ENCODE measurements at regions not wholly inside any gene's neighbourhood (a gene's known extent, or its start where the extent isn't known, plus 50 kb on each side); places are given as distances from the start of the nearest gene placed in this dataset.

DNA sequence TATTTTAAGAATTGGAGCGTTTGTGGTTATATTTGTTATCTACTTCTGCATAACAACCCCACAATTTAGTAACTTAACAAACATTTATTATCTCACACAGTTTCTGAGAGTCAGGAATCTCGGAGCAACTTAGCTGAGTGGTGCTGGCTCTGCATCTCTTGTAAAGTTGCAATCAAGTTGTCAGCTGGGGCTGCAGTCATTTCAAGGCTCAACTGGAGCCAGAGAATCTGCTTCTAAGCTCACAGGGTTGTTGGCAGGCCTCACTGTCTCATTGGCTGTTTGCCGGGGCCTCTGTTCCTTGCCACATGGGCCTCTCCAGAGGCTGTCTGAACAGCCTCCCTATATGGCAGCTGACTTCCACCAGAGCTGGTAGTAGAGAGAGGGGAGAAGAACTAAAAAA lies 281.2 kb upstream of the GNPDA2 start:
- TF ChIP-seq, protein P1, sequence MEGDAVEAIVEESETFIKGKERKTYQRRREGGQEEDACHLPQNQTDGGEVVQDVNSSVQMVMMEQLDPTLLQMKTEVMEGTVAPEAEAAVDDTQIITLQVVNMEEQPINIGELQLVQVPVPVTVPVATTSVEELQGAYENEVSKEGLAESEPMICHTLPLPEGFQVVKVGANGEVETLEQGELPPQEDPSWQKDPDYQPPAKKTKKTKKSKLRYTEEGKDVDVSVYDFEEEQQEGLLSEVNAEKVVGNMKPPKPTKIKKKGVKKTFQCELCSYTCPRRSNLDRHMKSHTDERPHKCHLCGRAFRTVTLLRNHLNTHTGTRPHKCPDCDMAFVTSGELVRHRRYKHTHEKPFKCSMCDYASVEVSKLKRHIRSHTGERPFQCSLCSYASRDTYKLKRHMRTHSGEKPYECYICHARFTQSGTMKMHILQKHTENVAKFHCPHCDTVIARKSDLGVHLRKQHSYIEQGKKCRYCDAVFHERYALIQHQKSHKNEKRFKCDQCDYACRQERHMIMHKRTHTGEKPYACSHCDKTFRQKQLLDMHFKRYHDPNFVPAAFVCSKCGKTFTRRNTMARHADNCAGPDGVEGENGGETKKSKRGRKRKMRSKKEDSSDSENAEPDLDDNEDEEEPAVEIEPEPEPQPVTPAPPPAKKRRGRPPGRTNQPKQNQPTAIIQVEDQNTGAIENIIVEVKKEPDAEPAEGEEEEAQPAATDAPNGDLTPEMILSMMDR (IDR thresholded peaks at IDR 0.05), result no peak
- no peak for TF ChIP-seq POLR2A (IDR thresholded peaks at IDR 0.05)

Data from Peyer's patch (tissue), 4 donors.